Psoas muscle (tissue), 7 donors: ENCODE measurements at regions not wholly inside any gene's neighbourhood (a gene's known extent, or its start where the extent isn't known, plus 50 kb on each side); places are given as distances from the start of the nearest gene placed in this dataset.

Experiments used
- ATAC-seq, 4 donors: fragments of 200-7000 bp; cut with Tn5 transposase; one replicate each; pipeline ENCODE4 v1.9.1; 2020; ENCODE audit warnings: moderate library complexity in 3 of 4, mild to moderate bottlenecking in 2 of 4
- DNase-seq, 2 donors: peaks; one replicate each; pipeline ENCODE4 v3.0.0-alpha.2; 2020
- H3K27ac ChIP-seq: fragments of 200-600 bp; one replicate; pipeline ENCODE4 v1.8.0; 2022
- H3K27me3 ChIP-seq, 3 donors: fragments of 200-600 bp in 1 of 3; one replicate each; pipeline versions ENCODE4 v1.6.1 to v1.8.0; 2013 to 2022; ENCODE audit warnings: low read length in 2 of 3, mild to moderate bottlenecking in 2 of 3, moderate library complexity in 1 of 3; ENCODE audit not compliant: insufficient read depth in 3 of 3
- H3K36me3 ChIP-seq, 2 donors: fragments of 200-600 bp in 1 of 2; one replicate each; pipeline versions ENCODE4 v1.6.1 to v1.8.0; 2013 to 2022; ENCODE audit warnings: low read depth in 1 of 2, mild to moderate bottlenecking in 1 of 2, moderate library complexity in 1 of 2; ENCODE audit not compliant: insufficient read depth in 1 of 2
- H3K4me1 ChIP-seq: fragments of 200-600 bp; one replicate; pipeline ENCODE4 v1.8.0; 2022
- H3K4me3 ChIP-seq: fragments of 200-600 bp; one replicate; pipeline ENCODE4 v1.8.0; 2022; ENCODE audit warnings: mild to moderate bottlenecking
- H3K9me3 ChIP-seq: fragments of 200-600 bp; one replicate; pipeline ENCODE4 v1.8.0; 2022
- WGBS, 3 donors: extraction: QIAGEN DNeasy Blood & Tissue Kit; methylation state at CpG; one replicate each; pipeline versions ENCODE4 v1.1.6 to v1.1.7; 2013; 5-methylcytosine and 5-hydroxymethylcytosine counted together
- intact Hi-C, 2 donors: fragments of 100-400 bp; cut with DNase I; formaldehyde crosslinking; loops; one replicate each; pipeline versions ENCODE4 v1.11.0 to v1.14.2; 2022
- TF ChIP-seq, protein P1 (sequence below): fragments of 200-600 bp; IDR thresholded peaks from one replicate; pipeline ENCODE4 v1.8.0; 2022; ENCODE audit warnings: antibody characterized with exemption
- donor health status: healthy with polysubstance abuse.
- donor health status: DM: no; HTN: no; CAD: no; lungs with moderate emphysema.
- donor health status: Bipolar disorder and iron deficiency.
- donor health status: healthy.
- donor health status: DM: yes; HTN: yes; CAD: no.
- donor health status: DM: no; HTN: no; CAD: no.
- donor health status: DM: yes; HTN: yes; CAD: no.

- Histone ChIP-seq H3K36me3 (no peaks in the 10 kb centered on the region), H3K9me3 (no peaks in the 10 kb centered on the region), H3K4me1 (peaks cover 14% of the 10 kb centered on the region), H3K27me3 (no peaks in the 10 kb centered on the region), H3K4me3 (no peak overlapping the region), H3K27ac (peak overlapping the region; percentile 39)
- WGBS, 3 donors = 31 to 43% (median 36%) methylated on average over 23 of the region's 23 CpGs
- peak; percentile 85 to 91 (median 90) for ATAC-seq
- TF ChIP-seq, protein P1, sequence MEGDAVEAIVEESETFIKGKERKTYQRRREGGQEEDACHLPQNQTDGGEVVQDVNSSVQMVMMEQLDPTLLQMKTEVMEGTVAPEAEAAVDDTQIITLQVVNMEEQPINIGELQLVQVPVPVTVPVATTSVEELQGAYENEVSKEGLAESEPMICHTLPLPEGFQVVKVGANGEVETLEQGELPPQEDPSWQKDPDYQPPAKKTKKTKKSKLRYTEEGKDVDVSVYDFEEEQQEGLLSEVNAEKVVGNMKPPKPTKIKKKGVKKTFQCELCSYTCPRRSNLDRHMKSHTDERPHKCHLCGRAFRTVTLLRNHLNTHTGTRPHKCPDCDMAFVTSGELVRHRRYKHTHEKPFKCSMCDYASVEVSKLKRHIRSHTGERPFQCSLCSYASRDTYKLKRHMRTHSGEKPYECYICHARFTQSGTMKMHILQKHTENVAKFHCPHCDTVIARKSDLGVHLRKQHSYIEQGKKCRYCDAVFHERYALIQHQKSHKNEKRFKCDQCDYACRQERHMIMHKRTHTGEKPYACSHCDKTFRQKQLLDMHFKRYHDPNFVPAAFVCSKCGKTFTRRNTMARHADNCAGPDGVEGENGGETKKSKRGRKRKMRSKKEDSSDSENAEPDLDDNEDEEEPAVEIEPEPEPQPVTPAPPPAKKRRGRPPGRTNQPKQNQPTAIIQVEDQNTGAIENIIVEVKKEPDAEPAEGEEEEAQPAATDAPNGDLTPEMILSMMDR = no peak
- intact Hi-C loops = no loop called here
- DNase-seq = peak; percentile 42 to 83
These were observed 74.0 kb upstream of the RXRA start for GRCh38 chr9:134252084-134252830.

- H3K4me3 ChIP-seq = no peak overlapping the region
- H3K27ac ChIP-seq = no peak overlapping the region
- no peaks in the 10 kb centered on the region for H3K27me3 ChIP-seq
- H3K4me1 ChIP-seq = peaks cover 14% of the 10 kb centered on the region
- ATAC-seq (peak in 1 of 4 donors; percentile 32), DNase-seq (no peak)
- no peaks in the 10 kb centered on the region for H3K36me3 ChIP-seq
- TF ChIP-seq, protein P1 = no peak
- no peaks in the 10 kb centered on the region for H3K9me3 ChIP-seq
- WGBS, 3 donors = 71 to 86% (median 76%) methylated on average over 4 of the region's 4 CpGs
- intact Hi-C loops = no loop called here
These were observed 72.5 kb upstream of the RXRA start for GRCh38 chr9:134253606-134254205.

DNA sequence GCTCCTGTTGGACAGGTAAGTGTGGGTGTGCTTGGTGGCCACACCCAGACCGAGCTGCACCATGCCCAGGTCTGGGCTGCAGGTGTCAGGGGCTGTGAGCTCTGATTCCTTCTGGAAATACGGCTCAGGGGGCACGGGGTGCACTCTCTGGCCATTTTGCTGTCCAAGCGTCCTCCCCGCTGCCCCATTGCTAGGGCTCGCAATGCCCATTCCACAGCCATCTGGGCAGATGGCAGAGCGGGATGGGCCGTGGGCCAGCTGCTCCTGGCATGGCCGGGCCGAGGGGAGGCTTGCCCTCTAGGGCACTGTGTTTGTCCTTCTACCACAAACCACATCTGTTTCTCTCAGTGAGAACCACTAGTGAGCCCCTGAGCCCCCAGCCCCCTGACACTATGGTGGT is 67.9 kb upstream of the RXRA start:
- TF ChIP-seq, protein P1 = no peak
- Histone ChIP-seq H3K27ac (no peak overlapping the region), H3K36me3 (no peaks in the 10 kb centered on the region), H3K27me3 (no peaks in the 10 kb centered on the region), H3K9me3 (no peaks in the 10 kb centered on the region), H3K4me3 (no peak overlapping the region), H3K4me1 (no peaks in the 10 kb centered on the region)
- DNase-seq = no peak
- 42 to 53% (median 46%) methylated on average over 10 of the region's 10 CpGs for WGBS, 3 donors
- intact Hi-C loops = no loop called here
- ATAC-seq = peak in 3 of 4 donors; percentile 39 to 51 (median 42)

DNA sequence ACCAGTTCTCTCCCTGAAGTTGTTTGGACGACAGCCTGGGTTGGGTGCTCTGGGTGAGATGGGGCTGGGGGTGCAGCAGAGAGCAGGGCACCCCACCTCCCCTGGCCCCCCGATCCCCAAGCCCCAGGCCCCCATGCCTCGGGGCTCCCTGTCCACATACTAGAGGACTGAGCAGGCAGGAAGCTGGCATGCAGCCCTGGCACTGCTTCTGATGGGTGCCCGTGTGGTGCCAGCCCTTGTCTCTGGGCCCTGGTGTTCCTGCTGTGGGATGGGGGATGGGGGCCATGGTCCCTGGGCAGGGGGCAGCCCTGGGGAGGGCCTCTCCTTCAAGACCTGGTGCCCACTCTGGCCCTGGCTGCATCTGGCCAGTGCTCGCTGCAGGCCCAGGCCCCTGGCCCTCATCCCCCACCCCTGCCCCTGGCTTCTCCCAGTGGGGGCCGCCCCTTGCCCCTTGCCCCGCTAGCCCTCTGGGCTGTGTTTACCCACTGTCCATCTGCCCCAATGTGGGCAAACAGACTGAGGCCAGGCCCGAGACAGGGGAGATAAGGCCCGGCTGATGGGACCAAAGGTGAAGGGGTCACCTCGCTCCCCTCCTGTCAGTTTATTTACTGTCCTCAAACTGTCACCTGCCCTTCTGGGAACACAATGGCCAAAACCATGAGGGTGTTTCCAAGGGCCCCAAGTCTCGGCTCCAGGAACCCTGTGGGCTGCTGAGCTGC is 67.3 kb upstream of the RXRA start:
- no peak for DNase-seq

More for the DNA sequence above, 67.3 kb upstream of the RXRA start:
- Histone ChIP-seq H3K27ac (no peak overlapping the region), H3K4me1 (no peaks in the 10 kb centered on the region), H3K4me3 (no peak overlapping the region), H3K36me3 (no peaks in the 10 kb centered on the region), H3K9me3 (no peaks in the 10 kb centered on the region), H3K27me3 (no peaks in the 10 kb centered on the region)
- TF ChIP-seq, protein P1 = no peak
- intact Hi-C loops = no loop called here
- WGBS, 3 donors = 68 to 80% (median 72%) methylated on average over 10 to 11 of the region's 11 CpGs
- ATAC-seq = peak in 3 of 4 donors; percentile 15 to 64 (median 59)
